ENCODE measurements at regions not wholly inside any gene's neighbourhood (a gene's known extent, or its start where the extent isn't known, plus 50 kb on each side); places are given as distances from the start of the nearest gene placed in this dataset.
A peak's percentile ranks its signal among the peaks of the same experiment; 100 is the strongest.

DNA sequence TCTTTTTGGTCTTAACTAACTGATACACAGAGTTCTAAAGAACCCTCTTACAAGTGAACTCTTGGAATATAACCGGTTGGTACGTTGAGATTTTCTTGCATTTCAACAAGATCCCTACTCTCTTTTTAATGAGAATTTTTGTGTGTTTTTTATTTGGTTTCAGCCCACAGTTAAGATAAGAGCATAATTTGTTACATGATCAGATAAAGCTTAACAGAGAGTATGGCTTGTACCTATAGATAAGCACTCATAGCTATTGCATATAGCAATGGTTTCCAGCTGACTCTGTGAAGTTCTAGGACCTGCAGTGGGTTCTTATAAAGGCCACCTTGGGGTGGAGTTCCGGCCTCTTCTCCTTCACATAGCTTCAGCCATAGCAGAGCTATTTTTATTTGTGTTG lies 143.3 kb downstream of the SNX10 start:
- Histone ChIP-seq H3K4me2 (no peak overlapping the region), H3K9me3 (no peaks in the 10 kb centered on the region), H3K27ac (no peak overlapping the region), H3K4me1 (no peaks in the 10 kb centered on the region), H3K4me3 (no peak overlapping the region)
- TF ChIP-seq KDM1A (IDR thresholded peaks at IDR 0.05; ENCODE audit: low read depth) (no peak), RARB (CRISPR knock-in tag; IDR thresholded peaks at IDR 0.05) (no peak), HES2 (IDR thresholded peaks at IDR 0.05) (no peak), CBX2 (IDR thresholded peaks at IDR 0.05; ENCODE audit: borderline replicate concordance, low read depth) (no peak), HOXA7 (CRISPR knock-in tag; IDR thresholded peaks at IDR 0.05) (no peak), POLR2A (IDR thresholded peaks at IDR 0.05; ENCODE audit: low read length) (no peak), POLR2AphosphoS2 (conservative IDR thresholded peaks at IDR 0.05; ENCODE audit: low read length) (no peak), NR3C1 (IDR thresholded peaks at IDR 0.05) (no peak), EHF (CRISPR knock-in tag; IDR thresholded peaks at IDR 0.05) (no peak), ATOH8 (CRISPR knock-in tag; IDR thresholded peaks at IDR 0.05; ENCODE audit: low read depth) (no peak), HDAC2 (IDR thresholded peaks at IDR 0.05) (no peak), MYC (IDR thresholded peaks at IDR 0.05; ENCODE audit: borderline replicate concordance, low read length) (no peak), NPAS2 (CRISPR knock-in tag; IDR thresholded peaks at IDR 0.05; ENCODE audit: borderline replicate concordance) (no peak), GATA3 (IDR thresholded peaks at IDR 0.05; ENCODE audit: borderline replicate concordance) (no peak)
- TF ChIP-seq, protein P1, sequence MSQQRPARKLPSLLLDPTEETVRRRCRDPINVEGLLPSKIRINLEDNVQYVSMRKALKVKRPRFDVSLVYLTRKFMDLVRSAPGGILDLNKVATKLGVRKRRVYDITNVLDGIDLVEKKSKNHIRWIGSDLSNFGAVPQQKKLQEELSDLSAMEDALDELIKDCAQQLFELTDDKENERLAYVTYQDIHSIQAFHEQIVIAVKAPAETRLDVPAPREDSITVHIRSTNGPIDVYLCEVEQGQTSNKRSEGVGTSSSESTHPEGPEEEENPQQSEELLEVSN (IDR thresholded peaks at IDR 0.05; ENCODE audit: borderline replicate concordance, low read depth): no peak
- 44% methylated on average over 3 of the region's 3 CpGs for WGBS (ENCODE audit: missing lambda C conversion rate)
- ATAC-seq (no peak), FAIRE-seq (no peak), DNase-seq (ENCODE audit: low read depth in 1 of 2, low spot score in 1 of 2) (no peak)
- POLR2A ChIA-PET: no interaction called here
- CTCF ChIA-PET: interaction anchor here (0.5 to 1.1 kb wide), 2 partner anchors 70 to 73 kb away, joined by 3 to 4 read pairs; no protein-coding TSS in a partner anchor

DNA sequence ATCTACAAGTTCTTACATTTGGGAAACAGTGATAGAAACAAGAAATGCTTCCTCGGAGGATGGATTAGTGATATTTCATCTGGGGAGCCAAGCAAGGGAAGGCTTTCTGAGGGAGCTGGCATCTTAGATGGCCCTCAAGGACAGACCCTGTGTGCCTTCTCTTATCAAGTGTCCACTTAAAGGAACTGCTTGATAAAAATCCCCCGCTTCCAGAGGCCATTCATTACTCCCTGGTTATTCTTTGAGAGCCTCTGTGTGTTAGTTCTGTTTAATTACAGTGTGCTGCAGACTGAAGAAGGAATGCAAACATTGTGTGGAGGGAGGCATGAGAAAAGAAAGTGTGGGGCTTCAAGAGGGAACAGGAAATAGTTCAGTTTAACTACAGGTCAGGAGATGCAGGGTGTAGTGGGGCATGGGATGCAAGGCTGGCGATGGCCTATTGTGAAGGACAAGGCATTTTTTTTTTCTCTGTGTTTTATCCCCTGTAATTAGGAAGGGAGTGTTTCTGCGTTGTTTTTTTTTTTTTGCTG lies 145.4 kb downstream of the SNX10 start:
- H3K9me3 ChIP-seq: no peaks in the 10 kb centered on the region
- POLR2A ChIA-PET: no interaction called here
- no peaks in the 10 kb centered on the region for H3K4me1 ChIP-seq
- CTCF ChIA-PET: interaction anchor here (1.3 kb wide), 1 partner anchor 60 kb away, joined by 3 read pairs; no protein-coding TSS in a partner anchor
- ATAC-seq (no peak), FAIRE-seq (no peak), DNase-seq (ENCODE audit: low read depth in 1 of 2, low spot score in 1 of 2) (no peak)
- no peak overlapping the region for H3K27ac ChIP-seq
- H3K4me3 ChIP-seq: no peak overlapping the region
- H3K4me2 ChIP-seq: no peak overlapping the region
- WGBS (ENCODE audit: missing lambda C conversion rate): 59% methylated on average over 4 of the region's 4 CpGs
- TF ChIP-seq BHLHE40 (IDR thresholded peaks at IDR 0.05; ENCODE audit: low read depth, low read length) (no peak), RARB (CRISPR knock-in tag; IDR thresholded peaks at IDR 0.05) (no peak), TFCP2L1 (CRISPR knock-in tag; IDR thresholded peaks at IDR 0.05) (no peak), CHD2 (IDR thresholded peaks at IDR 0.05; ENCODE audit: low read length, partially characterized antibody) (no peak), ATOH8 (CRISPR knock-in tag; IDR thresholded peaks at IDR 0.05; ENCODE audit: low read depth) (no peak), HEYL (CRISPR knock-in tag; IDR thresholded peaks at IDR 0.05) (no peak), MAZ (IDR thresholded peaks at IDR 0.05; ENCODE audit: borderline replicate concordance, low read depth, low read length) (no peak), CBX8 (IDR thresholded peaks at IDR 0.05) (no peak)

- H3K4me3 ChIP-seq: no peak overlapping the region
- ChIA-PET POLR2A (no interaction called here), CTCF (interaction anchor here (1.2 to 1.3 kb wide), 2 partner anchors 10 to 61 kb away, joined by 3 to 4 read pairs; no protein-coding TSS in a partner anchor)
- FAIRE-seq: no peak
- ATAC-seq: no peak
- H3K27ac ChIP-seq: no peak overlapping the region
- TF ChIP-seq, protein P2, sequence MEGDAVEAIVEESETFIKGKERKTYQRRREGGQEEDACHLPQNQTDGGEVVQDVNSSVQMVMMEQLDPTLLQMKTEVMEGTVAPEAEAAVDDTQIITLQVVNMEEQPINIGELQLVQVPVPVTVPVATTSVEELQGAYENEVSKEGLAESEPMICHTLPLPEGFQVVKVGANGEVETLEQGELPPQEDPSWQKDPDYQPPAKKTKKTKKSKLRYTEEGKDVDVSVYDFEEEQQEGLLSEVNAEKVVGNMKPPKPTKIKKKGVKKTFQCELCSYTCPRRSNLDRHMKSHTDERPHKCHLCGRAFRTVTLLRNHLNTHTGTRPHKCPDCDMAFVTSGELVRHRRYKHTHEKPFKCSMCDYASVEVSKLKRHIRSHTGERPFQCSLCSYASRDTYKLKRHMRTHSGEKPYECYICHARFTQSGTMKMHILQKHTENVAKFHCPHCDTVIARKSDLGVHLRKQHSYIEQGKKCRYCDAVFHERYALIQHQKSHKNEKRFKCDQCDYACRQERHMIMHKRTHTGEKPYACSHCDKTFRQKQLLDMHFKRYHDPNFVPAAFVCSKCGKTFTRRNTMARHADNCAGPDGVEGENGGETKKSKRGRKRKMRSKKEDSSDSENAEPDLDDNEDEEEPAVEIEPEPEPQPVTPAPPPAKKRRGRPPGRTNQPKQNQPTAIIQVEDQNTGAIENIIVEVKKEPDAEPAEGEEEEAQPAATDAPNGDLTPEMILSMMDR (IDR thresholded peaks at IDR 0.05): no peak
- peak; percentile 63 for TF ChIP-seq MAFK (IDR thresholded peaks at IDR 0.05; ENCODE audit: partially characterized antibody)
- no peaks in the 10 kb centered on the region for H3K4me1 ChIP-seq
- no peak overlapping the region for H3K4me2 ChIP-seq
- no peaks in the 10 kb centered on the region for H3K9me3 ChIP-seq
- DNase-seq (ENCODE audit: low read depth in 1 of 2, low spot score in 1 of 2): no peak
- WGBS (ENCODE audit: missing lambda C conversion rate): 95% methylated on average over 1 of the region's 1 CpG
These were observed 146.4 kb downstream of the SNX10 start for GRCh38 chr7:26438078-26438477.

Data from A549 (cell line).